Right lobe of liver (tissue), 4 donors: ENCODE measurements at regions not wholly inside any gene's neighbourhood (a gene's known extent, or its start where the extent isn't known, plus 50 kb on each side); places are given as distances from the start of the nearest gene placed in this dataset.

Experiments
- POLR2A ChIP-seq: fragments of 450-650 bp; IDR thresholded peaks from one replicate; pipeline ENCODE4 v1.6.1; 2017; ENCODE audit warnings: antibody characterized with exemption, mild to moderate bottlenecking
- TF ChIP-seq, protein P1 (sequence below), 4 donors: fragments of 200-600 bp in 3 of 4; fragments of 450-650 bp in 1 of 4; IDR thresholded peaks; one replicate each; pipeline versions ENCODE4 v1.5.1 to v1.8.0; 2016 to 2022; ENCODE audit warnings: antibody characterized with exemption in 4 of 4, mild to moderate bottlenecking in 2 of 4
- donor health status: DM: no; HTN: no; CAD: no.
- donor health status: DM: no; HTN: no; CAD: no.
- donor health status: DM: no; HTN: yes; CAD: no.

DNA sequence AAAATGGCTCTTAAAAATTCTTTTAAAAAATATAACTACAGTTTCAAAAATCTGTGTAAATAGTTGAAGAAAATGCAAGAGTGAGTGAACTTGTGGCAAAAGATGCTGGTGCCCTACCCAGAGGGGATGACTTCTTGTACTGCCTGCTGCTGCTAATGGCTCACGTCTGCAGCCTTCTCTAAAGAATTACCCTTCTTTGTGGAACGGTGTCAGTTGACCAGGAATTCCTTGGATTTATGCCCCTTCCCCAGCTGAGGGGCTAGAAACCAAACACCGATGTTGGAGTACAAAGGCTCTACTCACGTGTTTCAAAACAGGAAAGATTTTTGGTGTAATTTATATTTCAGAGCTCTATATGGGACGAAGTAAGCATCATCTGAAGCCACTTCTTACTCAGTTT is 1582.8 kb downstream of the OLFM4 start:
- TF ChIP-seq, protein P1, sequence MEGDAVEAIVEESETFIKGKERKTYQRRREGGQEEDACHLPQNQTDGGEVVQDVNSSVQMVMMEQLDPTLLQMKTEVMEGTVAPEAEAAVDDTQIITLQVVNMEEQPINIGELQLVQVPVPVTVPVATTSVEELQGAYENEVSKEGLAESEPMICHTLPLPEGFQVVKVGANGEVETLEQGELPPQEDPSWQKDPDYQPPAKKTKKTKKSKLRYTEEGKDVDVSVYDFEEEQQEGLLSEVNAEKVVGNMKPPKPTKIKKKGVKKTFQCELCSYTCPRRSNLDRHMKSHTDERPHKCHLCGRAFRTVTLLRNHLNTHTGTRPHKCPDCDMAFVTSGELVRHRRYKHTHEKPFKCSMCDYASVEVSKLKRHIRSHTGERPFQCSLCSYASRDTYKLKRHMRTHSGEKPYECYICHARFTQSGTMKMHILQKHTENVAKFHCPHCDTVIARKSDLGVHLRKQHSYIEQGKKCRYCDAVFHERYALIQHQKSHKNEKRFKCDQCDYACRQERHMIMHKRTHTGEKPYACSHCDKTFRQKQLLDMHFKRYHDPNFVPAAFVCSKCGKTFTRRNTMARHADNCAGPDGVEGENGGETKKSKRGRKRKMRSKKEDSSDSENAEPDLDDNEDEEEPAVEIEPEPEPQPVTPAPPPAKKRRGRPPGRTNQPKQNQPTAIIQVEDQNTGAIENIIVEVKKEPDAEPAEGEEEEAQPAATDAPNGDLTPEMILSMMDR (IDR thresholded peaks at IDR 0.05) = no peak
- no peak for TF ChIP-seq POLR2A
